Inflammatory macrophage (primary cell): ENCODE measurements at regions not wholly inside any gene's neighbourhood (a gene's known extent, or its start where the extent isn't known, plus 50 kb on each side); places are given as distances from the start of the nearest gene placed in this dataset.

Source experiments
- DNase-seq, 2 donors: peaks; one replicate each; pipeline ENCODE4 v3.0.0-alpha.2; 2020 to 2022

- DNase-seq: no peak
Measured at GRCh38 chr9:118975736-118976135, 393.5 kb downstream of the BRINP1 start.

- no peak for DNase-seq
Measured at GRCh38 chr9:118976160-118976559, 393.1 kb downstream of the BRINP1 start.

DNA sequence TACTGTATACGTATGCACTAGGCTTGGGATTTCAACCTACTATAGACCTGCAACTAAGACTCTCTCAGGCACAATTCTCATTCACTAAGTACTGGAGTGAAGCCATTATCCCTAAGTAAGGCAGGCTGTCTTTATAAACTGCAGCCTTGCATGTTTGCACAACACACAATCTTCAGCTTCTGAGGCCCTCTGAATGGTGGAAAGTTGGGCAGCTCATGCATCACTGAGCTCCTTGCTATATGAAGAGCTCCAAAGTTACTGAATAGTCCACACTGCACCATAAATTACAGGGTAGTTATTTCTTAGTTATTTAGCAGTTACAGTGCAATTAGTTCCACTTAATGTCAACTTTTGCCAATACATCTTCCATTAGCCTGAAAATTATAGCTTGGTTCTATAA is 384.6 kb downstream of the BRINP1 start:
- no peak for DNase-seq

- DNase-seq: no peak
Measured at GRCh38 chr9:118985851-118986250, 383.4 kb downstream of the BRINP1 start.

GRCh38 chr9:118987167-118987566 is 382.1 kb downstream of the BRINP1 start:
- DNase-seq: no peak

GRCh38 chr9:118990949-118991348 is 378.3 kb downstream of the BRINP1 start:
- DNase-seq: no peak

DNA sequence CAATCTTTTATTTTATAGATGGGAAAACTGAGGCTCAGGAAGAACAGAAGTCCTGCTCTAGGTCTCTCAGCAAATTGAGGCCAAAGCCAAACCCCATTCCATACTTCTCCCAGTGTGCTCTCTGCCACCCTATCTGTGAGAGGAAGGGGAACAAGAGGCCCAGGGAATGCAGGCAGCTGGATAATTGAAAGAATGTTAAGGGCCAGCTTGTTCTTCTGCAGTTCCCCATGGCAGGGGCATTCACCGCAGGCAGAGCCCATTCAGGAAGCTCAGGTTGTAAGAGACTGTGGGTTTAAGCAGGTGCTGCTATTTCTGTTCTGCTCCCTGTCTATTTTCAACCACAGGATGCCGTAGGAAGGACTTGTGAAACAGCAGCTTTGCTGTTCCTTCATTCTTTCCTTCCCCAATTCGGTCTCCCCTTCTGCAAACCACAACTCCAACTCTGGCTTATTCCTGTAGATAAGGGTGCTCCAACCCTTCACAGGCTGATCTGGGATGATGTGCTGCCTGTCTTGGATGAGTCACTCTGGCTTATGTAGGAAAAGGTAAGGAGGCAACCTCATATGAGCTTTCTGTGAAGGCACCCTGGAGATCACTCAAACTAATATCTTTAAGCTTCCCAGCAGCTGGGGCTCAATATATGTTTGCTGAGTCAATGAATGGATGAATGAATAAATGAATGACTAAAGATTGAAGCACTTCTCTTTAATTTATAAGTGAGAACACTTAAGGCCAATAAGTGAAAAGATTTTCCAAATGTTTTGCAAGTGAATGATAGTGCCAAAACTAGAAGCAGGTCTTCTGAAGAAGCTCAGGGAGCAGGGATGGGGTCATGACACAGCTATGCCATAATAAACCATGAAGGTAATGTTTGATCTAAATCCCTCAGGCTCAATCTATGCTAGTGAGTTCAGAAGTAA is 377.6 kb downstream of the BRINP1 start:
- DNase-seq: no peak

- no peak for DNase-seq
Measured at GRCh38 chr9:118992813-118993794, 376.1 kb downstream of the BRINP1 start.

- DNase-seq: no peak
Measured at GRCh38 chr9:118993965-118994364, 375.3 kb downstream of the BRINP1 start.

- DNase-seq: no peak
Measured at GRCh38 chr9:119002491-119002890, 366.7 kb downstream of the BRINP1 start.

GRCh38 chr9:119003201-119003611 is 366.0 kb downstream of the BRINP1 start:
- DNase-seq: no peak

DNA sequence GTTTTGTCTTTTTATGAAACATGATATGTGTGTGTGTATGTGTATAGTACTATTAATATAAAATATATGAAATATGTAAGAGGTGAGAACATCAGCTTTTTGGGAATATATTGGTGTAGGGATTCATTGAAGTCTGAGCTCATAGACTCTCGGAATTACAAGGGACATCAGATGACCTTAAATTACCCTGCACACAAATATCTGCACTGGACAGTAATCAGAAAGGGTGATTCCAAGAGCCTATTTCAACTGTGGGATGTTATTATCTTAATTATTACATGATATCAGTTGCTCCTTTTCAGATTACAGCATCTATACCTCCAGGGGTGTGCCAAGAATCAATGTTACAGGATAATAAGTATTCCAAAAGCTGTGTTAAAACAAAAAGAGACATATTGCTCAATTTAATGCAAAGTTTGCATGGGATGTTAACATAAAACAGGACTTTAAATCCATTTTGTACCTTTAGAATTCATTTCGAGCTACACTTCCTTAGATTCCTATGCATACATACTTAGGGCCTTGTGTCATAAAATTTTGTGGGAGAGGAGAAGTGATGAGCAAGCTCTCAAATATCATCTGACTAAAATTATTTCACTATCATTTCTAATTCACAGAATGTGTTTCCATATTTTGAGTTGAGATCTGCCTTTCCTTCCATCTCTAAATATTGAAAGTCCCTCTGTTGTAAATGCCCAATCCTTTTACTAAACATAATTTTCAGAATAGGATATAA is 365.2 kb downstream of the BRINP1 start:
- no peak for DNase-seq

DNA sequence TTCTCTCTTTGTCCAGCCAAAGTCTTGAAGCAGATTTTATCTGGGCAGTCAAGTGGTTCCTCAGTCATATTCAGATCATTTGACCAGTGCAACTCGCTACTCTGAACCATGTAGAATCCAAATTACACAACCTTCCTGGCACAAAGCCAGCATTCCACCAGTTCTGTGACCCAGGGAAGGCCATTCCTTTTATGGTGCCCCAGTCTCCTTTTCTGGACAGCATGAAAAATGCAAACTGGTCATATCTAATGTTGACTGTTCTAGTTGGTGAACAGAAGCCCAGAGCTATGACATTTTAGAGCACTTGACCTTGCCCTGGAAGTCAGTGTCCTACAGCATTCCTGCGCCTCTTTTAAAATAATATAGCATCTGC is 364.6 kb downstream of the BRINP1 start:
- DNase-seq: no peak

- DNase-seq: no peak
Measured at GRCh38 chr9:119005162-119005561, 364.1 kb downstream of the BRINP1 start.

DNA sequence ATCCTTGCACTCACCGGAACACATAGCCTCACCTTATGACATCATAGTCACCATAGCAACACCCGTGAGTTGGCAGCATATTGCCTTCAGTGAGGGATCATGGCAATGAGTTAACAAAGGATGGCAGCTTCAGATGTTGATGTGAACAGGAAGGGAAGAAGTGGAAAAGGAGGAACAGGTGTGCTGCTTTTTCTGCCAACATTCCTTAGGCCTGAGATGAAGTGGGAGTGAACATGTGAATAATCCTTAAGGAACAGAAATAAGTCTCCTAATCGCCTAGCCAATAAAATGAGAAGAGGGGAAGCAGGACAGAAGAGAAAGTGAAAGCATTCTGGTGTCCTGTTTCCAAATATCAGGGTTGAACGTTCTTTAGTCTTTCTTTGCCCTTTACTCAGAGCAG is 360.0 kb downstream of the BRINP1 start:
- DNase-seq: no peak

DNA sequence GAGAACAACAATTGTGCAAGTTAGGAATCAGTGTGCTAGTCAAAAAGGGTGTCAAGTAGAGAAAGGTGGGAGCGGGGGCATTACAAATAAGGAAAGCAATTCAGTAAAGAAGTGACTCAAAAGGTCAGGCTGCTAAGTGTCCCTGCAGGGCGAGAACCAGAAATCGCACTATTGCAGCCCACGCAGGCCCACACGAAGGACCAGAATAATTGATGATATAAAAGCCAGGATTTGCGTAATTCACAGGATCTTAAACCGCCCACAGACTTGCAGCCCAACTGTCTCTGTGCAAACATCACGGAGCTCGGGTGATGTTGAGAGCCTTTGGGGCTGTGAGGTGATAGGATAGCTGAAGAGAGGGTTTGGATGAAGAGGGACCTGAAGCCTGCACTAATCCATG is 349.0 kb downstream of the BRINP1 start:
- DNase-seq: no peak

DNA sequence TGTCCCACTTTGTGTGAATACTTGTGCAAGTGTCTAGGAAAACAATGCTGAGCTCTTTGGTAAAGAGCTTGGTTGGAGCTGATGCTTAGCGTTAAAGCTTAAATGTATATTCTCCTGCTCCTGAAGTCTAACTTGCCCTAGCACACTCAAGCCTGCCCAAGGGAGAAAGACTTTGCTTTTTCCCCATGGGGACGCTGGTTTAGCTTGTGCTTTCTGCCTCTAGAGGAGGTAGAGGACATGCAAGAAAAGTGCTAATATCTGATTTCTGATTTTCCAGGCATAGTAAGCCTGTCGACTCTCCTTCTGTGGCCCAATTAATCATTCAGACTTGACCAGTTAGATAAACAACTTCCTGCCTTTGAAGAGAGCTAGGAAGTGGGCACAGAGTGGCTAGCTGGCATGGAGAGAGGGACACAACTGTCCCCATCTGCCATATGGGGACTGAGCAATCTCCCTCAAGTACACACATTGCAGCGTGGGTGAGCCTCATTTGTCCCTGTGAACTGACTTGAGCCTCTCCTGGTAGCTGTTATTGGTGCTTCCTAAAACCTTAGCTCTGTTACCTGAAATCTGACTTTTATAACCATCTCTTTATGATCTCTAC is 348.4 kb downstream of the BRINP1 start:
- DNase-seq: no peak

- DNase-seq: no peak
Measured at GRCh38 chr9:119026120-119026519, 343.1 kb downstream of the BRINP1 start.

DNA sequence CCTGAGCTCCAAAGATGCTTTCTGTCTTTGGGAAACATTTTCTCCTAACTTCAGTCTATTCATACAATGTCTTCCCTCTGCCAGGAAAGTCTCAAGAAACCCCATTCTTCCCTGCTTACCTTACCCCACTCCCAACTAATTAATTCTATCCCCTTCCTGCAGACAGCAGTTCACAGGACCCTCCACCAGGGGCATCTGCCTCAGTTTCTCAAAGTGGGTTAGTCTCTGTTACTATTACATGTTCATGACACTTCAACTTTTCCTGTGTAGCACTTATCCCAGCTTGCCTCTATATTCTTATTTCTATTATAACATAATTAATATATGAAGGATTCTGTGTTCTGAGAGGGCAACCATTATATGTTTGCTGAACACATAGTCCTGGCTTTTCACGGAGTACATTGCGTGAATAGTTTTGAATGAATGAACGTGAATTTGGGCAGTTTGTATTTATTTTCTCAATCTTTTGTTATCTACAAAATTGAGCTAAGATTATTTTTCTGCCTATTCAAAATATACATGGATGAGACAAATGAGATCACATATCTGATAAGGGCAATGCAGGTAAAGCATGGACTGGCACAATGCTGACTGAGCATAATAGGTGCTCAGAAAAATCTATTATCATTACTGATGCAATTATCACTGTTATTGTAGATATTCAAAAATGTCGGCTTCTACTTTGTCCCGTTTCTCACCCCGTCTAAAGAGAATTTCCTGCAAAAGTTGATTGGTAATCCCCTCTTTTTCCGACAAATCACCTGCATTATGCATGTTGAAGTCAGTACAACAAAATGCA is 341.1 kb downstream of the BRINP1 start:
- DNase-seq: no peak

DNA sequence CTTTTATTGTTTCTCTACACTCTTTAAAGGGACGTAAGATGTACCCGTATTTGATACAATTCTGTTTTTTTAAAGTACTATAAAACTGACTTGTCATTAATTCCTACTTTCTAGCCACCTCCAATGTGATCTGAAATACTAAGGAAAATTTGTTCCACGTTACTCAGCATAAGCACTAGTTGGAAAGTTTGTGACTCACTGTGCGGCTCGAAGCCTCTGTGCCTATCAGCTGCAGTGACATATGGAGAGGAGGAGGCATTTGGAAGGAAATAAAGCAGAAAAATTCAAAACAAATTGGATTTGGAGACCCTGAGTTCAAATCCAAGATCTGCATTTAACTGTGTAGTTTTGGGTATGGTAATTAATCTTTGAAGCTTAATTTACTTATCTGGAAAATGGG is 339.3 kb downstream of the BRINP1 start:
- DNase-seq: no peak

- no peak for DNase-seq
Measured at GRCh38 chr9:119033596-119033995, 335.6 kb downstream of the BRINP1 start.
